ENCODE measurements at regions not wholly inside any gene's neighbourhood (a gene's known extent, or its start where the extent isn't known, plus 50 kb on each side); places are given as distances from the start of the nearest gene placed in this dataset.
A peak's percentile ranks its signal among the peaks of the same experiment; 100 is the strongest.

DNA sequence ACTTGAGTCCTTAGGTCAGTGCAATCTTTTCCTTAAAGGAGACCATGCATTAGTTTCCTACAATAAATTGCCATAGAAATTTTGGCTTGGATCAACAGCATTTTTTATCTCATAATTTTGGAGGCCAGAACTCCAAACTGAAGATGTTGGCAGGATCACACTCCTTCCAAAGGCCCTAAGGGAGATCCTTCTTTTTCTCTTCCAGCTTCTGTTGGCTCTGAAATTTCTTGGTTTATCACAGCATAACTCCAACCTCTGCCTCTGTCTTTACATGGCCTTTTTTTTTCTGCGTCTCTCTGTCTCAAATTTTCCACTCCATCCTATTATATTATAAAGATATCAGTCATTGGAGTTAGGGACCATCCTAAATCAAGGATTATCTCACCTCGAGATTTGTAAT lies 282.2 kb downstream of the STIM2 start:
- DNase-seq (ENCODE audit: low read depth, low spot score), result no peak
- H3K27me3 ChIP-seq (ENCODE audit: control insufficient read depth, insufficient read depth, low read length), result no peaks in the 10 kb centered on the region
- no peak overlapping the region for H3K27ac ChIP-seq (ENCODE audit: low read length)
- H3K4me1 ChIP-seq (ENCODE audit: control insufficient read depth, insufficient read depth, low read length), result peaks cover 2% of the 10 kb centered on the region
- H3K4me3 ChIP-seq (ENCODE audit: low read length), result no peak overlapping the region
- no peaks in the 10 kb centered on the region for H3K36me3 ChIP-seq (ENCODE audit: control insufficient read depth, insufficient read depth, low read length)
- no CpG with 5 or more reads among the region's 2 CpGs for WGBS (ENCODE audit: insufficient coverage, insufficient read length)
- no peaks in the 10 kb centered on the region for H3K9me3 ChIP-seq (ENCODE audit: control insufficient read depth, insufficient read depth, low read length)

DNA sequence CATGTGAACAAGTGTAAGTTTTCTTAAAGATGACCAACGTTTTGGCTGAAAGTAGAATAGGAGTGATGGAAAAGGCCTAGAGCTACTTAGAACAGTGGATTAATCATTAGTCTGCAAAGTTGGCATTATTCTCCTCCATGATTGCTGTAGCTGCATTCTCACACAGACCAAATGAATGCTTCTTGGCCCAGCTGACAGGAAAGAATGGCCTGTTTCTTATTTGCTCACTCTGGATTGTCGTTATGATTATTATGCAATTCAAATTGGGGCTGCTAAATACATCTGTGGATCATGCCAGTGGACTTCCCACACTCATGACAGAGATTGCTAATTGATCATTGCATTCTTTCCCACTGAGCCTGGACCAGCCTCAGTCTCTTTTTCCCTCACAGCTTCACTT lies 285.0 kb downstream of the STIM2 start:
- Histone ChIP-seq H3K27ac (ENCODE audit: low read length) (no peak overlapping the region), H3K27me3 (ENCODE audit: control insufficient read depth, insufficient read depth, low read length) (no peaks in the 10 kb centered on the region), H3K36me3 (ENCODE audit: control insufficient read depth, insufficient read depth, low read length) (no peaks in the 10 kb centered on the region), H3K4me1 (ENCODE audit: control insufficient read depth, insufficient read depth, low read length) (peaks cover 2% of the 10 kb centered on the region), H3K4me3 (ENCODE audit: low read length) (no peak overlapping the region), H3K9me3 (ENCODE audit: control insufficient read depth, insufficient read depth, low read length) (no peaks in the 10 kb centered on the region)
- DNase-seq (ENCODE audit: low read depth, low spot score), result no peak
- no CpG with 5 or more reads among the region's 2 CpGs for WGBS (ENCODE audit: insufficient coverage, insufficient read length)

DNA sequence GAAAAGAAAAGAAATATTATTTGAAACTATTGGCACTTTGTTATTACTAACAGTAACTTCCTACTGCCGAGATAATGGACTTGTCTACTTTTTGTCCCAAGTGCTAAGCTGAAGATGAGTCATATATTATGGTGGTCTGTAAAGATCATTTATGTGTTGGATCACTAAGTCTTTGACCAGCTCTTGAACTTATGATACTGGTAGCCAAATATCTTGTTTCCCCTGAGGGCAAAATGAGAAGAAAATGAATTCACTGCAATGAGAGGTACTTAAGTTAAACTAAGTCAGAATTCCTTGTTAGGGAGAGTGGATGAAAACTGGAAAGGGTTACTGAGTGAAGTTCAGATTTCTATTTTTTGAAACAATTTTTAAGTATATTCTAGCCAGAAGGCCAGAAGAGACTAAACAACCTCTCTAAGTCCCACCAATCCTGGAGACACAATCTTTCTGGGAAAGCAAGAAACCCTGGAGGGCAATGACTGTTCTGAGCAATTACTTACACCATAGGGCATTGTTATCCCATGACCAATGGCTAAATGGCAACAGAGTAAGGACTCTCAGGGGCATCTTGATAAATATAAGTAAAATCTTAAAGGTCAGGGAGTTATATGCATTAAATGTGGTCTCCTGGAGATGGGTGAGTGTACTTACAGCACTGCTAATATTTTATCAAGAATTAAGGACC lies 287.7 kb downstream of the STIM2 start:
- Histone ChIP-seq H3K9me3 (ENCODE audit: control insufficient read depth, insufficient read depth, low read length) (no peaks in the 10 kb centered on the region), H3K4me3 (ENCODE audit: low read length) (no peak overlapping the region), H3K4me1 (ENCODE audit: control insufficient read depth, insufficient read depth, low read length) (no peaks in the 10 kb centered on the region; the same call in 1 of the 2 replicates), H3K36me3 (ENCODE audit: control insufficient read depth, insufficient read depth, low read length) (no peaks in the 10 kb centered on the region), H3K27me3 (ENCODE audit: control insufficient read depth, insufficient read depth, low read length) (no peaks in the 10 kb centered on the region), H3K27ac (ENCODE audit: low read length) (no peak overlapping the region)
- no CpG with 5 or more reads among the region's 1 CpG for WGBS (ENCODE audit: insufficient coverage, insufficient read length)
- no peak for DNase-seq (ENCODE audit: low read depth, low spot score)

DNA sequence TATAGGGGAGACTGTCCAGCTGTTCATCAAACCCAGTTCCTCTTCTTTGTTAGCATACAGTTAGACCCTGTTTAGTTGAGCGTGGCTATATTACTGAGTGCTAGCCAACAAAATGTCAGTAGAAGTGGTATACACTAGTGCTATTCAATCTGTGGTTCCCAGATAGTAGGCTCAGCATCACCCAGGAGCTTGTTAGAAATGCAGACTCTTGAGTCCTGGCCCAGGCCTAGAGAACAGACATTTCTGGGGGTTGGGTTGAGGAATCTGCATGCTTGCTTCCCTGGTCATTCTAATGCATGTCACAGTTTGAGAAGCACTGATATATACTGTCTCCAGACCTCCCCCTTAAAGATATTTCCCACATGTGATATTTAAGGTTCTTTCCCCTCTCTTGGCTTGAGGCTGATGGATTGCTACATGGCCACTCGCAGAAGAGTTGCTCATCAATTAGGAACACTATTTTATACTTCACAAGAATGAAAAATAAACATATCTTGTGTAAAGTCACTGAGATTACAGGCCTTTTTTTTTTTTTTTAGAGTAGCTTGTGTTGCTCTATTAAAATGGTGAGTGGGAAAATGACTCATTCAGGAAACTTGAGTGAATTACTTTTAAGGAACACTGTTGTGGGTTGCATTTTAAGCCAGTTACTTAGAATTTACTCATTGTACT lies 289.0 kb downstream of the STIM2 start:
- no peak overlapping the region for H3K27ac ChIP-seq (ENCODE audit: low read length)
- no peak for DNase-seq (ENCODE audit: low read depth, low spot score)
- WGBS (ENCODE audit: insufficient coverage, insufficient read length), result no CpG with 5 or more reads among the region's 2 CpGs
- H3K9me3 ChIP-seq (ENCODE audit: control insufficient read depth, insufficient read depth, low read length), result no peaks in the 10 kb centered on the region
- no peaks in the 10 kb centered on the region; the same call in 1 of the 2 replicates for H3K4me1 ChIP-seq (ENCODE audit: control insufficient read depth, insufficient read depth, low read length)
- H3K27me3 ChIP-seq (ENCODE audit: control insufficient read depth, insufficient read depth, low read length), result no peaks in the 10 kb centered on the region
- H3K36me3 ChIP-seq (ENCODE audit: control insufficient read depth, insufficient read depth, low read length), result no peaks in the 10 kb centered on the region
- H3K4me3 ChIP-seq (ENCODE audit: low read length), result no peak overlapping the region

GRCh38 chr4:27152703-27153102 lies 292.1 kb downstream of the STIM2 start:
- H3K27ac ChIP-seq (ENCODE audit: low read length), result no peak overlapping the region
- no peak for DNase-seq (ENCODE audit: low read depth, low spot score)
- H3K4me1 ChIP-seq (ENCODE audit: control insufficient read depth, insufficient read depth, low read length), result no peaks in the 10 kb centered on the region
- H3K27me3 ChIP-seq (ENCODE audit: control insufficient read depth, insufficient read depth, low read length), result no peaks in the 10 kb centered on the region
- H3K36me3 ChIP-seq (ENCODE audit: control insufficient read depth, insufficient read depth, low read length), result no peaks in the 10 kb centered on the region
- WGBS (ENCODE audit: insufficient coverage, insufficient read length), result no CpG with 5 or more reads among the region's 5 CpGs
- H3K4me3 ChIP-seq (ENCODE audit: low read length), result no peak overlapping the region
- no peaks in the 10 kb centered on the region for H3K9me3 ChIP-seq (ENCODE audit: control insufficient read depth, insufficient read depth, low read length)

DNA sequence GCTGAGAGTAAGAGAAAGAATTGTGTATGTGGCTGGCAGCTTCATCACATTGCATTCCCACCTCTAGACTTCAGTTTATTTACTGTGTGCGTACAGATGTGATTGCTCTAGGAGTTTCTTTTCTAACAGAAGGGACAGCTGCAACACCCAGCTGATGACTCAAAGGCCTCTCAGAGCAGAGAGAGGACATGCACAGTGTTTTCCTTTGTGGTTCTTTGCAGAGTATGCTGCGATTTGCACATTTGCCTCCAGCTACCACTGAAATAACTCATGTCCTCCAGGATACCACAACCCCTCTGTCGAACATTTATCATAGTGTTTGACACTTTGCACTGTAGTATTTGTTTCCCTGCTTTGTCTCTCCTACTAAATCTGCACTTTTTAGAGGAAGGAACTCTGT lies 294.1 kb downstream of the STIM2 start:
- Histone ChIP-seq H3K9me3 (ENCODE audit: control insufficient read depth, insufficient read depth, low read length) (no peaks in the 10 kb centered on the region), H3K4me3 (ENCODE audit: low read length) (no peak overlapping the region), H3K27ac (ENCODE audit: low read length) (no peak overlapping the region), H3K27me3 (ENCODE audit: control insufficient read depth, insufficient read depth, low read length) (no peaks in the 10 kb centered on the region), H3K36me3 (ENCODE audit: control insufficient read depth, insufficient read depth, low read length) (no peaks in the 10 kb centered on the region), H3K4me1 (ENCODE audit: control insufficient read depth, insufficient read depth, low read length) (no peaks in the 10 kb centered on the region)
- no CpG with 5 or more reads among the region's 3 CpGs for WGBS (ENCODE audit: insufficient coverage, insufficient read length)
- no peak for DNase-seq (ENCODE audit: low read depth, low spot score)

- WGBS (ENCODE audit: insufficient coverage, insufficient read length), result no CpG with 5 or more reads among the region's 4 CpGs
- DNase-seq (ENCODE audit: low read depth, low spot score), result no peak
- Histone ChIP-seq H3K27me3 (ENCODE audit: control insufficient read depth, insufficient read depth, low read length) (no peaks in the 10 kb centered on the region), H3K36me3 (ENCODE audit: control insufficient read depth, insufficient read depth, low read length) (no peaks in the 10 kb centered on the region), H3K27ac (ENCODE audit: low read length) (no peak overlapping the region), H3K9me3 (ENCODE audit: control insufficient read depth, insufficient read depth, low read length) (no peaks in the 10 kb centered on the region), H3K4me3 (ENCODE audit: low read length) (no peak overlapping the region), H3K4me1 (ENCODE audit: control insufficient read depth, insufficient read depth, low read length) (no peaks in the 10 kb centered on the region)
Observed at GRCh38 chr4:27161191-27161590, 300.6 kb downstream of the STIM2 start.

DNA sequence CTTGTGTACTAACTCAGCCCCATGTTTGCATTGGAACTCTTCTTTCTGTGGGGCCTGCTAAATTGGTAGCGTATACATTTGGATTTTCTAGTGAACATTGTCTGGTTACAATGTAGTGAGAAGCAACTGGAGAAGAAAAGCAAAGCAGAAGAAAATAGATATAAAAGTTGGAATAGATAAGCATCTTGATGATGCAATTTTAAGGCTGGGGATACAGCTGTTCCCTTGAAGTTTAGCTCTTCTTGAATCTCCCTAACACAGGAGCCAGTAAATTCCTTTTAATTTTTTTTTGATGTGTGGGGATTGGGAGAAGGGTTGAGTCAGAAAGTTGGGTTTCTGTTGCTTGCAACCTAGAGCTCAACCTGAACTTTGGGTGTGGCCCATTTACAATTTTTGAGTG lies 308.1 kb downstream of the STIM2 start:
- no peaks in the 10 kb centered on the region for H3K27me3 ChIP-seq (ENCODE audit: control insufficient read depth, insufficient read depth, low read length)
- no peaks in the 10 kb centered on the region for H3K9me3 ChIP-seq (ENCODE audit: control insufficient read depth, insufficient read depth, low read length)
- H3K4me3 ChIP-seq (ENCODE audit: low read length), result no peak overlapping the region
- no peak overlapping the region for H3K27ac ChIP-seq (ENCODE audit: low read length)
- no peak for DNase-seq (ENCODE audit: low read depth, low spot score)
- WGBS (ENCODE audit: insufficient coverage, insufficient read length), result no CpG with 5 or more reads among the region's 1 CpG
- no peaks in the 10 kb centered on the region for H3K36me3 ChIP-seq (ENCODE audit: control insufficient read depth, insufficient read depth, low read length)
- H3K4me1 ChIP-seq (ENCODE audit: control insufficient read depth, insufficient read depth, low read length), result no peaks in the 10 kb centered on the region

GRCh38 chr4:27173280-27173679 lies 312.6 kb downstream of the STIM2 start:
- no CpG with 5 or more reads among the region's 7 CpGs for WGBS (ENCODE audit: insufficient coverage, insufficient read length)
- Histone ChIP-seq H3K4me3 (ENCODE audit: low read length) (no peak overlapping the region), H3K36me3 (ENCODE audit: control insufficient read depth, insufficient read depth, low read length) (no peaks in the 10 kb centered on the region), H3K27me3 (ENCODE audit: control insufficient read depth, insufficient read depth, low read length) (no peaks in the 10 kb centered on the region), H3K27ac (ENCODE audit: low read length) (no peak overlapping the region), H3K4me1 (ENCODE audit: control insufficient read depth, insufficient read depth, low read length) (no peaks in the 10 kb centered on the region), H3K9me3 (ENCODE audit: control insufficient read depth, insufficient read depth, low read length) (no peaks in the 10 kb centered on the region)
- DNase-seq (ENCODE audit: low read depth, low spot score), result no peak

DNA sequence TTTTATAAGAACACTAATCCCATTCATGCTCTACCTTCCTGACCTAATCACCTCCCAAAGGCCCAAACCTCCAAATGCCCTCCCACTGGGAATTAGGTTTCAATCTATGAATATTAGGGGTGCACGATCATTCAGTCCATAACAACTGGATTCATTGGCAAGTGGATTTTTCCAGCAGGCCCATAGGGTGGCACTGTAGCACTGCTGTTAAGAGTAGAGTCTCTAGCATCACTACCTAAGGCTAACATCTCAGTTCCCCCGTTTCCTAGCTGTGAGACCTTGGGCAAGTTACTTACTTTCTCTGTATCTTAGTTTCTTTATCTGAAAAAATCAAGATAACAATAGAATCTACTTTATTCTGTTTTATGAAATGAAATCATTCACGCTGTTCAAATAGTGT lies 315.8 kb downstream of the STIM2 start:
- Histone ChIP-seq H3K27ac (ENCODE audit: low read length) (no peak overlapping the region), H3K36me3 (ENCODE audit: control insufficient read depth, insufficient read depth, low read length) (no peaks in the 10 kb centered on the region), H3K27me3 (ENCODE audit: control insufficient read depth, insufficient read depth, low read length) (no peaks in the 10 kb centered on the region), H3K4me1 (ENCODE audit: control insufficient read depth, insufficient read depth, low read length) (no peaks in the 10 kb centered on the region), H3K9me3 (ENCODE audit: control insufficient read depth, insufficient read depth, low read length) (no peaks in the 10 kb centered on the region), H3K4me3 (ENCODE audit: low read length) (no peak overlapping the region)
- peak; percentile 25 for DNase-seq (ENCODE audit: low read depth, low spot score)
- no CpG with 5 or more reads among the region's 3 CpGs for WGBS (ENCODE audit: insufficient coverage, insufficient read length)

GRCh38 chr4:27176881-27177280 lies 316.2 kb downstream of the STIM2 start:
- H3K9me3 ChIP-seq (ENCODE audit: control insufficient read depth, insufficient read depth, low read length), result no peaks in the 10 kb centered on the region
- no peak overlapping the region for H3K4me3 ChIP-seq (ENCODE audit: low read length)
- H3K27me3 ChIP-seq (ENCODE audit: control insufficient read depth, insufficient read depth, low read length), result no peaks in the 10 kb centered on the region
- H3K36me3 ChIP-seq (ENCODE audit: control insufficient read depth, insufficient read depth, low read length), result no peaks in the 10 kb centered on the region
- H3K27ac ChIP-seq (ENCODE audit: low read length), result no peak overlapping the region
- no peaks in the 10 kb centered on the region for H3K4me1 ChIP-seq (ENCODE audit: control insufficient read depth, insufficient read depth, low read length)
- no CpG with 5 or more reads among the region's 2 CpGs for WGBS (ENCODE audit: insufficient coverage, insufficient read length)
- DNase-seq (ENCODE audit: low read depth, low spot score), result no peak
